NCI-H82 (cell line): ENCODE measurements at regions not wholly inside any gene's neighbourhood (a gene's known extent, or its start where the extent isn't known, plus 50 kb on each side); places are given as distances from the start of the nearest gene placed in this dataset.
"Not testable (repeated sequence)": the region's sequence is repeated elsewhere in the genome, so short reads cannot be mapped to it uniquely, and the experiment has no call there.

Experiments used
- DNase-seq: peaks from one replicate; lab custom pipeline; 2025; lab: John Stamatoyannopoulos, UW

DNA sequence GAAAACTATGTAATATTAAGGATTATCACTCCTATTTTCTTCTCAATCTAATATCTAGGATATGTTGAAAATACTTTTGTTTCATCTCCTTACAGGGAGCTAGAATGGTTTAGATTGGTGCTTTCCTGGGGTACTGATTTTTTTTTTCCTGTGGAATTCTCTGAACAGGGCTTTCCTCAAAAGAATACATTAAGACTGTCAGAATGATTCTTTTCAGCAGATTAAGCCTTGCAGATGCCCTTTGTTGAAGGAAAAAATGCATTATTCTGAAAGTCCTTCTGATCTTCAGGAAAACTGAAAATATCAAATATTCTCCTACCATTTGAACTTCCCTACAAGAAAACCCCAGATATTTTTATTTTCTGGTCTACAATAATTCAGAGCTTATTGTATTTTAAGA lies 178.9 kb downstream of the SOX4 start:
- DNase-seq: no peak

DNA sequence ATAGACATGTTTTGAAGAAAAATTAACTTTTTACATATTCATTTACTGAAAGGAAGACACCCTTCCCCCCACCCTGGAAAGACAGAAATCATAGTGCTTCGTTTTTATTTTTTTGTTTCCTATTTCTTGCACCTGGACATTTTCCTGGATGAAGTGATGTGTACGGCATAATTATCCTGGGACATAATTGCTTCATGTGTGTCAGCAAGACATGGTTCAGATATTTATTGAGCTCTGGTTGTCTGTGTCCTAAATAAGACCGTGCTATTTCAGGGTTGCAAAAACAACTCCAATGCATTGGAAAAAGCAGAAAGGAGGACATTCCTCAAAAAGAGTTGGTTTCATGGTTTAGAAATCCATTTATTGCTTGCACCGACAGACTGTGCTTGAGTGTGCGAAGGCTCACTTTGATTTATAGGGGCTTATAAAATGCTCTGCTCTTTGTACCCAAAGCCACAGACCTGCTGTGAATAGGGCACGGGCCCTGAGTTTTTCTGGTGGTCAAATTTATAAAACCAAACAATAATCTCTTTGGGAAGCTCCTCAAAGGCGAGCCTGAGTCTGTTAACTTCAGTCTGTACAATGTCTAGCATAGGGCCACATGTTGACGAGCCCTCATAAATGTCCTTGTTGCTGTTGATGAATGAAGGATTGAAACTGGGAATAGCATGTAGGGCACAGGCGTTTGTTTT lies 179.5 kb downstream of the SOX4 start:
- no peak for DNase-seq

DNA sequence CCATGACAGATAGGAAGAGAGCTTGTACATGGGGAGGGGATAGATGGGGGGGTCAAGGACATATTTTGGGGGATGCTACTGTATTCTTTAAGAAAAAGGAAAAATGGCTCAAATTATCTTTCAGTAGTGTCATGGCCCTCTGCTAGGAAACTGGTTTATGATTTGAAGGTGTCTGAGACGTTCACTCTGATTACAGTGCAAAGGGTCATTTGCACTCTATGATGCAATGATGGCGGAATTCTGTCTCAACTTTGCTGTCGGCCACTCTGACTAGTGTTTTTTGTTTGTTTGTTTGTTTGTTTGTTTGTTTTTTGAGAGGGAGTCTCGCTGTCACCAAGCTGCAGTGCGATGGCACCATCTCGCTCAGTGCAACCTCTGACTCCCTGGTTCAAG lies 180.0 kb downstream of the SOX4 start:
- no peak for DNase-seq

GRCh38 chr6:21777846-21778245 lies 184.3 kb downstream of the SOX4 start:
- DNase-seq: peak; percentile 74

- peak; percentile 23 for DNase-seq
Measured at GRCh38 chr6:21780141-21780540, 186.6 kb downstream of the SOX4 start.

DNA sequence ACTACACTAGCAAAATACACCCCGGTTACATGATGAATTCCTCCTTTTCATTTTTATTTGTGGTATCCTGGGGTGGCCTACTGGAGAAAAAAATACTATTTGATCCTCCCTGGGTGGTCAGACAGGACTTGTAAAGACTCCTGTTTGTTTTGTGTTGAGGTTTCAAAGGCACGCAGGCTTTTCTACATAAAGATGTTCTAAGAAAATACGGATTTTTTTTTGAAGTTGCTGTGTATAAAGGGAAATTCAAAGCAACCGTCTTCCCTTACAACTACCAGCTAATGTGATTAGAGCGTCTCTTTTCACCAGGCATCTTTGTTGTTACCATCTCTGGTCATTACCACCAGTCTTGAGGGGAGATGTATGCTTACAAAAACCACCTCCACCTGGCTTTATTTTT lies 187.1 kb downstream of the SOX4 start:
- DNase-seq: no peak

DNA sequence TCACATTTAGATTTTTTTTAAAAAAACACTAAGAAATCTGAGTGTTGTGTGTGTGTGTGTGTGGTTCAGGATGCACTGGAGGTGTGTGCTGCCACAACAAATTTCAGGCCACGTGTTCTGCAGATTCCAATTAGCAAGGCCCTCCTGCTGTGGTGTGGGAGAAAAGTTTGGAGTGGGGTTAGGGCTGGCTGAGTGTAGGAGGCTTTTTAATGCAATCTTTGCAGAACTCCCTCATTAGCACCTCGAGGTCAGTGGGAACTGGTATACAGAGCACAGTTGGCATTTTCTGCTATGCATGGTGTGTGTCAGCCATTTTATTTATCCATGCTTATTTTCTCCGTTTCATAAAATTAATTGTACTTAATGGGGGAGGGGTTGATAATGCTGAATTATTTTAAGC lies 187.6 kb downstream of the SOX4 start:
- DNase-seq: no peak

GRCh38 chr6:21785164-21785563 lies 191.6 kb downstream of the SOX4 start:
- DNase-seq: no peak

DNA sequence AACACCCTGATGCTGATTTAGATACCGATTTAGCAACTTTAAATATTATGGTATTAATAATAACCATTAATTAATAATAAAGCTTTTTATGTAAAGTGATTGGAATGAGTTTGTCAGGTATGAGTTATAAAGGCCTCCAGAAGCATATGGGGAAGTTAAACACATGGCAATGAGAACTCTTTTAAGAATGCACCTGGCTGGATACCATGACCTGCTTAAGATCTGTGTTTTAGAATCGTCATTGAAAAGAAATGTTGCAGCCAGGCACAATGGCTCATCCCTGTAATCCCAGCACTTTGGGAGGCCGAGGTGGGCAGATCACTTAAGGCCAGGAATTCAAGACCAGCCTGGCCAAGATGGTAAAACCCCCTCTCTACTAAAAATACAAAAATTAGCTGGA lies 197.5 kb downstream of the SOX4 start:
- DNase-seq: no peak

DNA sequence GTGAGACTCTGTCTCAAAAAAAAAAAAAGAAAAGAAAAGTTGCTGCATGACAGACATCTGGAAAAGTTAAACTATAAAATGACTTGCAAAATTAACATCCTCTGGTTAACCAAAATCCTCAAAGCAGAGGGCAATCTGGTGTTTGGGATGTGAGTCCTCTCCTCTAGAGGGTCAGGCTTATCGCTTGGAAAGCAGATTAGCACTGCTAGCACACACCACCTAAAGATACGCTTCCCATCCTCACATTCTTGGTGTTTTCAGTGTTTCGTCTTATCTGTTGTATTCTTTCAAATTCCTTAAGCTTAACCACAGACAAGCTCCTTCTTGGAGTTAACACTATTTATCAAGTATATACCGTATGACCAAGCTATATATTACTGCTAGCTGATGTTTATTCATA lies 198.0 kb downstream of the SOX4 start:
- no peak for DNase-seq

DNA sequence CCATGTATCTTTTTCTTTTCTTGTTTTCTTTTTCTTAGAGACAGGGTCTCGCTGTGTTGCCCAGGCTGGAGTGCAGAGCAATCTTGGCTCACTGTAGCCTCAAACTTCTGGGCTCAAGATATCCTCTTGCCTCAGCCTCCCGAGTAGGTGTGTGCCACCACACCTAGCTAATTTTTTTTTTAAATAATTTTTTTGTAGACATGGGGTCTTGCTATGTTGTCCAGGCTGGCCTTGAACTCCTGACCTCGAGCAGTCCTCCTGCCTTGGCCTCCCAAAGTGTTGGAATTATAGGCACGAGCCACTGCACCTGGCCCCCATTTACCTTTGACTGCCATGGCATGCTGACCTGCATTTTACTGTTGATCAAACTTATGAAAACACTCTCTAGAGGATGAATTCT lies 198.6 kb downstream of the SOX4 start:
- DNase-seq: no peak

GRCh38 chr6:21796979-21797378 lies 203.4 kb downstream of the SOX4 start:
- not testable (repeated sequence) for DNase-seq

DNA sequence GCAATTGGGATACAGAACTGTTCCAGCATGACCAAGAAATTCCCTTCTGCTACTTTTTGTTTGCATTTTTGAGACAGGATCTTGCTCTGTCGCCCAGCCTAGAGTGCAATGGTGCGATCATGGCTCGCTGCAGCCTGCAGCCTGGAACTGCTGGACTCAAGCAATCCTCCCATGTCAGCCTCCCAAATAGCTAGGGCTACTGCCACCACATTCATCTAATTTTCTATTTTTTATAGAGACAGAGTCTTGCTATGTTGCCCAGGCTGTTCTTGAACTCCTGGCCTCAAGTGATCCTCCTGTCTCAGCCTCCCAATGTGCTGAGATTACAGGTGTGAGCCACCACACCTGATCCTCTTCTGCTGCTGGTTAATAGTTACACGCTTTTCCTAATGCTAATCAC lies 204.9 kb downstream of the SOX4 start:
- DNase-seq: no peak

DNA sequence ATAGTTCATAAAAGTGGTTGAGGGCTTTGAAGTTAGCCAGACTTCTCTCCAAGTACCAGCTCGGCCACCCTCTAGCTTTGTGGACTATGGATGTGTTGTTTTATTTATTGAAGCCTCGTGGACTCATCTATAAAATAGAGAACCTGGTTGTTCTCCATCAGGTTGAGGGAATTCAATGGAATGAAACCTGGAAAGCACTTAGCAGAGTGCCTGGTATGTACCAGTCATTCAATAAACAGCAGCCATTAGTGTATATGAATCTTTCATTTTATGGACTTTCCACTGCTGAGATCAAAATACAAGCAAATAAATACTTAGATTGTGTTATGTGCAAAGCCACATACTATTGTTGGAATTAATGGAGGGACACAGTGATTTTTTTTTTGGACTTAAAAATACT lies 206.8 kb downstream of the SOX4 start:
- no peak for DNase-seq

- no peak for DNase-seq
Measured at GRCh38 chr6:21800948-21801438, 207.4 kb downstream of the SOX4 start.

DNA sequence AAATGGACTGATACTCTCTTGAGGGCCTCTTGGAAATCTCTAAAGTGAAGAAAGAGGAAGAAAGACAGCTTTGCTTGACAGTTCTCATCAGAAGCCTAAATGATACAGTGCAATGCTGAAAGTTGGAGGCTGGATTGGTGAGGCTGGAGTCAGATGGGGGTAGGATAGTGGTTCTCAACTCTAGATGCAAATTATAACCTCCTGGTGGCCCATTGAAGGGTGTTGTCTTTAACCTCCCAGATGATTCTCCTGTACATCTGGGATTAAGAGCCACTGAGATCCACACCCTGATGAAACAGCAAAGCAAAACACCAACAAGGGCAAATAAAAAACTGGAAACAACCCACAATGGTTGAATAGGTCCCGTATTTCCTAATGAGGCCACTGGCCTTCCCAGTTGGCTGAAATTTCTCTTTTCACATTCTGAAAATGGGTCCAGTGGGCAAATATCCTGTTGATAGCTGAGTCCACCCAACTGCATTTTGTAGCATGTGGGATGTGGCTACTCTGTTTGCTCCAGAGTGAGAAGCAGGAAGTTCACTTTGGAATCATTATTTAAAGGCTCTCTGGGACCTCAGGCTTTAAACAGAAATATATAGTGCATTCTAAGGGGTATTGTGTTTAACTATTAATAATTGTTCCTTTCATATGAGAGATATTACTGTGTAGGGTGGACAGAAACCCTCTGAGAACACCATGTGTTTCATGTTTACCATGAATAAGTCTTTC lies 208.1 kb downstream of the SOX4 start:
- DNase-seq: no peak

DNA sequence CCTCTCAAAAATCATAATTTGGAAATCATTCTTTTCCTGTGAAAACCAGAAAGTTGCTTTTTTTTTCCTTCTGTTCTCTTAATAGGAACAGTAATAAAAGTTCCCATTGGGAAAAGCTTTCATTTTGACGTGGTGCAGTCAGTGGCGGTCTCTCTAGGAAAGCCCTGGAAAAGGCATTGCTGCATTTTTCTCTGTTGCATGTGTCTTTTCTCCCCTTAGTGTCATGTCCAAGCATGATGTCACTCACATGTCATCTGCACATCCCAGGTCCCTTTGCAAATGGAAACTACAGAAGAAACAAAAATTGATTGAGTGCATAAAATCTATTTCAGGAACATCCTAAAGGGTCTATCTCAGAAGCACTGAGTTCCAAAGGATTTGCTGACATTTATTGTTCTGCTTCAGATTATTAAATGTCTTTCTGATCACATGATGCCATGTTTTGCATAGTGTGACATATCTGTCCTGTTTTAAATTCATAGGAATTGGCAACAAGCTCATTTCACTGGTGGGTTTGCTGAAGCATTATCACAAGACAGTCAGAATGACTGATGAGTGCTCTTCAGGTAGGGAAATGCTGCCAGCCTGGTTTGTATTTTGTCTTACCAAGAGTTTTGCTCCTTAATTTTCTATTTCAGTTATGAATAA lies 208.7 kb downstream of the SOX4 start:
- no peak for DNase-seq

GRCh38 chr6:21804941-21805610 lies 211.5 kb downstream of the SOX4 start:
- no peak for DNase-seq

- no peak for DNase-seq
Measured at GRCh38 chr6:21807299-21808044, 213.9 kb downstream of the SOX4 start.

GRCh38 chr6:21808045-21808470 lies 214.5 kb downstream of the SOX4 start:
- DNase-seq: no peak

GRCh38 chr6:21808551-21809242 lies 215.1 kb downstream of the SOX4 start:
- DNase-seq: no peak
